Neural crest cell (in vitro differentiated cells): ENCODE measurements at regions not wholly inside any gene's neighbourhood (a gene's known extent, or its start where the extent isn't known, plus 50 kb on each side); places are given as distances from the start of the nearest gene placed in this dataset.

Experiments used
- DNase-seq: peaks from one replicate; pipeline ENCODE4 v3.0.0; 2021; ENCODE audit warnings: low read depth, mixed read lengths, low spot score
- H3K27ac Mint-ChIP-seq: one replicate; pipeline ENCODE4 v1.8.0; 2021; ENCODE audit warnings: mild to moderate bottlenecking, mixed read lengths; ENCODE audit not compliant: unreplicated experiment
- H3K27me3 Mint-ChIP-seq: 2 replicates; pipeline ENCODE4 v1.8.0; 2021; ENCODE audit warnings: low read depth, mild to moderate bottlenecking, mixed read lengths
- H3K36me3 Mint-ChIP-seq: 2 replicates; pipeline ENCODE4 v1.8.0; 2021; ENCODE audit warnings: low read depth, mild to moderate bottlenecking, mixed read lengths
- H3K4me1 Mint-ChIP-seq: 2 replicates; pipeline ENCODE4 v1.8.0; 2021; ENCODE audit warnings: mixed read lengths
- H3K4me3 Mint-ChIP-seq: one replicate; pipeline ENCODE4 v1.8.0; 2021; ENCODE audit warnings: mild to moderate bottlenecking, mixed read lengths
- H3K9me3 Mint-ChIP-seq: 2 replicates; pipeline ENCODE4 v1.8.0; 2021; ENCODE audit warnings: mixed read lengths
- TF ChIP-seq, protein P1 (sequence below): fragments of 200-600 bp; sonication (generic); conservative IDR thresholded peaks from 2 replicates; pipeline ENCODE4 v1.5.0; 2021; ENCODE audit warnings: antibody characterized with exemption, mild to moderate bottlenecking

DNA sequence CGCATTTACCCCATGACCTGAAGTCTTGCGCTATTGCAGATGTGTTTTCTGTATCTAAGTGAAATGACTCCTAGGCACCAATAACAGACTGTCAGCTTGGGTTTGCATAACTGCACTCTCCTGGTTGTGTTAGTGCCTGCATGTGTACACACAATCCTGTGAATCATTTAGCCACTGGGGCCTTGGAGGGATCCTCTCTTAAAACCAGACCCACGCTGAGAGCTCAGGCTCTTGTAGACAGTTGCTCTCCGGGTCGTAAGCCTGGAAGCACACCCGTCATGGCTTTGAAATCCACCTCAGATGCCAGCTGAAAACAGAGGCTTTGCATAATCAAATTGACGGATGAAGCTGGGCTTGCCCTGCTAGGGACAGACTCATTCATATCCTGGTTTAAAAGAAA, 79.2 kb upstream of the RBM19 start:
- Mint-ChIP-seq H3K4me1 (no peaks in the 10 kb centered on the region), H3K27ac (no peak overlapping the region), H3K4me3 (no peak overlapping the region), H3K9me3 (no peaks in the 10 kb centered on the region), H3K36me3 (no peaks in the 10 kb centered on the region), H3K27me3 (peaks cover 89% of the 10 kb centered on the region)
- TF ChIP-seq, protein P1, sequence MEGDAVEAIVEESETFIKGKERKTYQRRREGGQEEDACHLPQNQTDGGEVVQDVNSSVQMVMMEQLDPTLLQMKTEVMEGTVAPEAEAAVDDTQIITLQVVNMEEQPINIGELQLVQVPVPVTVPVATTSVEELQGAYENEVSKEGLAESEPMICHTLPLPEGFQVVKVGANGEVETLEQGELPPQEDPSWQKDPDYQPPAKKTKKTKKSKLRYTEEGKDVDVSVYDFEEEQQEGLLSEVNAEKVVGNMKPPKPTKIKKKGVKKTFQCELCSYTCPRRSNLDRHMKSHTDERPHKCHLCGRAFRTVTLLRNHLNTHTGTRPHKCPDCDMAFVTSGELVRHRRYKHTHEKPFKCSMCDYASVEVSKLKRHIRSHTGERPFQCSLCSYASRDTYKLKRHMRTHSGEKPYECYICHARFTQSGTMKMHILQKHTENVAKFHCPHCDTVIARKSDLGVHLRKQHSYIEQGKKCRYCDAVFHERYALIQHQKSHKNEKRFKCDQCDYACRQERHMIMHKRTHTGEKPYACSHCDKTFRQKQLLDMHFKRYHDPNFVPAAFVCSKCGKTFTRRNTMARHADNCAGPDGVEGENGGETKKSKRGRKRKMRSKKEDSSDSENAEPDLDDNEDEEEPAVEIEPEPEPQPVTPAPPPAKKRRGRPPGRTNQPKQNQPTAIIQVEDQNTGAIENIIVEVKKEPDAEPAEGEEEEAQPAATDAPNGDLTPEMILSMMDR, result no peak
- no peak for DNase-seq

DNA sequence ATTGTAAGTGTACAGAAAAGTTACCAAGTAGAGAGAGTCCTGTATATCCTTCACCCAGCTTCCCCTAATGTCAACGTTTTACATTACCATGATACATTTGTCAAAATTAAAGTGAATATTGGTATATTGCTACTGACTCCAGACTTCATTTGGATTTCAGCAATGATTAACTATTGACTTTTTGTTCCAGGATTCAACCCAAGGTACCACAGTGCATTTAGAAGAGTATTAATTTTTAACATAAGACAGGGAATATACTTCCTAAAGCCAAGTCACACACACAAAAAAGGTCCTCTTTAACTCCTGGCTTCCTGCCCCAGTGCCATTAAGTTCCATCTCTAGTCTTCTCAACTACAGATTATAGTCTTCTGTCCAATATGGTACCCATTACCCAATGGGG, 75.5 kb upstream of the RBM19 start:
- TF ChIP-seq, protein P1, result no peak
- H3K27ac Mint-ChIP-seq, result no peak overlapping the region
- H3K4me1 Mint-ChIP-seq, result no peaks in the 10 kb centered on the region
- no peak overlapping the region for H3K4me3 Mint-ChIP-seq
- no peak for DNase-seq
- no peaks in the 10 kb centered on the region for H3K36me3 Mint-ChIP-seq
- H3K27me3 Mint-ChIP-seq, result peaks cover 83% of the 10 kb centered on the region
- H3K9me3 Mint-ChIP-seq, result no peaks in the 10 kb centered on the region

DNA sequence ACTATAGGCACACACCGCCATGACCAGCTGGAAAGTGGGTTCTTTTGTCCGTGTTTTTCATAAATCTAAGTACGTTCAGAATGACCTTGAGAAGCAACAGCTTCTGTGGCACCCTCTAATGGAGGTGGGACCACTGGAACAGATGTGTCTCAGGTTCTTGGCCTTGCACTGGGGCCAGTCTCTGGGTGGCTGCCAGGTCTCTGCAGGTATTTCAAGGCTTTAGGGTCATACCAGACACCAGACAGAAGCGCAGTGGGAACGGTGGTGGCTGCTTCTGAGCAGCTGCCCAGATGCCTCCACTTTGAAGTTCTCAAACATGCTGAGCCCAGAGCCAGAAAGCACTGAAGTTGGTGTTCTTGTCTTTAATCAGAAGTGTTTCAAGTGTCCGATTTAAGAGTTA, 75.0 kb upstream of the RBM19 start:
- H3K4me3 Mint-ChIP-seq, result no peak overlapping the region
- H3K27me3 Mint-ChIP-seq, result peaks cover 83% of the 10 kb centered on the region
- TF ChIP-seq, protein P1, result no peak
- no peak for DNase-seq
- no peak overlapping the region for H3K27ac Mint-ChIP-seq
- no peaks in the 10 kb centered on the region for H3K4me1 Mint-ChIP-seq
- H3K36me3 Mint-ChIP-seq, result no peaks in the 10 kb centered on the region
- H3K9me3 Mint-ChIP-seq, result no peaks in the 10 kb centered on the region

DNA sequence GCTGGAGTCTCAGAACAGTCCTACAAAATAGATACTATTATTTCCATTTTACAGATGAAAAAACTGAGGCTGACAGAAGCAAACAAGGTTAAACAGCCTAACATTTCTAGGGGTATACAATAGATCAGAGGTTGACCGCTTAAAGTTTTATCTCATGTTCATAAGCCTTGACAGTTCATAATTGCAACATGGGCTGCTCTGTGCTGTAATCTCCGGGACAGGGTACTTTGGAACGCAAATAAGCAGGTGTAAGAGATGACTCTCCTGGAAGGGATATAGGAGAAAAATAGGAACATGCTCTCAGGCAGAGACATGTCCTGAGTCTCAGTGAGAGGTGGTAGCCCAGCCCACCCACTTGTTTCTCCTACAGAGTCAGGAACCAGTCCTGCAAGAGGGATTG, 72.8 kb upstream of the RBM19 start:
- no peak for DNase-seq
- TF ChIP-seq, protein P1, result no peak
- Mint-ChIP-seq H3K9me3 (no peaks in the 10 kb centered on the region), H3K4me3 (no peak overlapping the region), H3K4me1 (no peaks in the 10 kb centered on the region), H3K36me3 (no peaks in the 10 kb centered on the region), H3K27me3 (peaks cover 80% of the 10 kb centered on the region), H3K27ac (no peak overlapping the region)

DNA sequence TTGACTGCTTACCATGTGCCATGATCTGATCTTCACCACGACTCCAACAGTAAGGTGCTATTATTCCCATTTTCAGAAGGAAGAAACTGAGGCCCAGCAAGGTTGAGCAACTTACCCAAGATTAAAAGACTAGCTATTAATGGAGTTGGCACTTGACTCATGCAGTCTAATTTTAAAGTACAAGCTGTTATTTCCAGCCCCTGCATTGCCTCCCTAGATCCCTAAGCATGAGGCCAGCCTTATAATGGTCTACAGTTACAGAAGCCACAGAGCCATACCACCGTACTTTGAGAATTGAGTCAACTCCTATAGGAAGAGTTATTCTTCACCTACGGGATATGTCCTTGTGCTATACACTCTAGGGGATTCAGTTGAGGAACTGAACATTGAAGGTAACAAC, 66.7 kb upstream of the RBM19 start:
- Mint-ChIP-seq H3K4me1 (no peaks in the 10 kb centered on the region), H3K4me3 (no peak overlapping the region), H3K27ac (no peak overlapping the region), H3K27me3 (peaks cover 81% of the 10 kb centered on the region), H3K9me3 (no peaks in the 10 kb centered on the region), H3K36me3 (no peaks in the 10 kb centered on the region)
- DNase-seq, result no peak
- TF ChIP-seq, protein P1, result no peak

DNA sequence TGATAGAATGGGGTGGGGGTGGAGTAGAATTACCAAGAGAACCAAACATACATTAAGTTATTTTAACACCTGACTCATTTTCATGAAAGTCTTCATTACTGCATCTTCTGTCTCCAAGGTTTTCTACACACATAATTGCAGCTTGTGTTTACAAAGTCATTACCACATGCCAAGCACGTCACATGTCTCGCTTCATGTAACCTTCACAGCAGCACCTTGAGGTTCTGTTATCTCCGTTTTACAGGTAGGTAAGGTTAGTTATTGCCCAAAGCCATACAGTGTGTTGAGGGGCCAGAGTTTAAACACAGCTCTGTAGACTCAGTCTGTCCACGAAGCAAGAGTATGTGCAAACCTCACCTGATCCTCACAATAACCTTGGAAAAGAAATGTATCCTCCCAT, 64.3 kb upstream of the RBM19 start:
- H3K9me3 Mint-ChIP-seq, result no peaks in the 10 kb centered on the region
- TF ChIP-seq, protein P1, result no peak
- no peak for DNase-seq
- no peaks in the 10 kb centered on the region for H3K36me3 Mint-ChIP-seq
- H3K27ac Mint-ChIP-seq, result no peak overlapping the region
- peaks cover 81% of the 10 kb centered on the region for H3K27me3 Mint-ChIP-seq
- no peak overlapping the region for H3K4me3 Mint-ChIP-seq
- H3K4me1 Mint-ChIP-seq, result no peaks in the 10 kb centered on the region
